ENCODE measurements at regions not wholly inside any gene's neighbourhood (a gene's known extent, or its start where the extent isn't known, plus 50 kb on each side); places are given as distances from the start of the nearest gene placed in this dataset.

DNA sequence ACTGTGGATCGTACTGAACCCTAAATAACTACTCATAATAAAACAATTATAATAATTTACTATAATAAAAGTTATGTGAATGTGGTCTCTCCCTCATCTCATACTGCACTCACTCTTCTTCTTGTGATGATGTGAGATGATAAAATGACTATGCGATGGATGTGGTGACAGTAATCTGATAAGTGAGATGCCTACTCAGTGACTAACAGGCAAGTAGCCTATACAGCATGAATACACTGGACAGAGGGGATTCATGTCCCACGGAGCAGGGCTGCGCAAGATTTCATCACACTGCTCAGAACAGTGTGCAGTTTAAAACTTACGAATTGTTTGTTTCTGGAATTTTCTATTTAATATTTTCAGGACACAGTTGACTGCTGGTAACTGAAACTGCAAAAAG is 304.0 kb downstream of the DUSP10 start:
- H3K4me1 Mint-ChIP-seq, result peaks cover 21% of the 10 kb centered on the region
- H3K27ac ChIP-seq (ENCODE audit: low read length in 2 of 2), result no peak overlapping the region
- DNase-seq, result no peak
- no peak for ATAC-seq (ENCODE audit: low read depth)
- no peak overlapping the region for H3K9ac ChIP-seq (ENCODE audit: low read length)
- POLR2A ChIA-PET, result no interaction called here
- H3K9me3 Mint-ChIP-seq (ENCODE audit: insufficient read depth), result no peaks in the 10 kb centered on the region
- CTCF ChIA-PET, result interaction anchor here (1.1 to 2.1 kb wide), 3 partner anchors 562 to 628 kb away, joined by 6 to 15 read pairs (median 8); no protein-coding TSS in a partner anchor
- intact Hi-C loops (cut with micrococcal nuclease), result no loop called here
- no peak overlapping the region for H3K4me2 ChIP-seq (replicated peaks; ENCODE audit: low read depth, low read length, poor library complexity, severe bottlenecking)
- peaks cover 11 to 13% of the 10 kb centered on the region in 2 donors for H3K4me1 ChIP-seq (ENCODE audit: control insufficient read depth in 2 of 2, insufficient read depth in 2 of 2, low read length in 2 of 2)
- no peak overlapping the region for H3K4me3 Mint-ChIP-seq
- no peaks in the 10 kb centered on the region for H4K20me1 ChIP-seq (ENCODE audit: control insufficient read depth, insufficient read depth, low read length, poor library complexity, severe bottlenecking)
- TF ChIP-seq, protein P1, sequence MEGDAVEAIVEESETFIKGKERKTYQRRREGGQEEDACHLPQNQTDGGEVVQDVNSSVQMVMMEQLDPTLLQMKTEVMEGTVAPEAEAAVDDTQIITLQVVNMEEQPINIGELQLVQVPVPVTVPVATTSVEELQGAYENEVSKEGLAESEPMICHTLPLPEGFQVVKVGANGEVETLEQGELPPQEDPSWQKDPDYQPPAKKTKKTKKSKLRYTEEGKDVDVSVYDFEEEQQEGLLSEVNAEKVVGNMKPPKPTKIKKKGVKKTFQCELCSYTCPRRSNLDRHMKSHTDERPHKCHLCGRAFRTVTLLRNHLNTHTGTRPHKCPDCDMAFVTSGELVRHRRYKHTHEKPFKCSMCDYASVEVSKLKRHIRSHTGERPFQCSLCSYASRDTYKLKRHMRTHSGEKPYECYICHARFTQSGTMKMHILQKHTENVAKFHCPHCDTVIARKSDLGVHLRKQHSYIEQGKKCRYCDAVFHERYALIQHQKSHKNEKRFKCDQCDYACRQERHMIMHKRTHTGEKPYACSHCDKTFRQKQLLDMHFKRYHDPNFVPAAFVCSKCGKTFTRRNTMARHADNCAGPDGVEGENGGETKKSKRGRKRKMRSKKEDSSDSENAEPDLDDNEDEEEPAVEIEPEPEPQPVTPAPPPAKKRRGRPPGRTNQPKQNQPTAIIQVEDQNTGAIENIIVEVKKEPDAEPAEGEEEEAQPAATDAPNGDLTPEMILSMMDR (IDR thresholded peaks at IDR 0.05), result no peak
- TF ChIP-seq EZH2 (IDR thresholded peaks at IDR 0.05; ENCODE audit: borderline replicate concordance, insufficient read depth, low read depth, low read length, poor library complexity, severe bottlenecking), result no peak
- peaks cover 10% of the 10 kb centered on the region for H3K27me3 Mint-ChIP-seq
- H3K4me3 ChIP-seq (ENCODE audit: control extremely low read depth in 1 of 5, extremely low read depth in 1 of 5, insufficient read depth in 1 of 5, low read depth in 2 of 5, low read length in 4 of 5), result no peak overlapping the region
- H3K27me3 ChIP-seq (replicated peaks in 1 of 4; ENCODE audit: control extremely low read depth in 1 of 4, control insufficient read depth in 3 of 4, insufficient read depth in 4 of 4, low read length in 3 of 4), result no peaks in the 10 kb centered on the region
- H2AFZ ChIP-seq (ENCODE audit: insufficient read depth, low read depth, low read length, poor library complexity, severe bottlenecking), result no peak overlapping the region
- H3K79me2 ChIP-seq (ENCODE audit: control insufficient read depth, insufficient read depth, low read length), result no peaks in the 10 kb centered on the region
- no peak overlapping the region for H3K27ac Mint-ChIP-seq
- H3K36me3 ChIP-seq (replicated peaks in 1 of 2; ENCODE audit: control extremely low read depth in 1 of 2, control insufficient read depth in 1 of 2, extremely low read depth in 1 of 2, insufficient read depth in 2 of 2, low read length in 1 of 2), result no peaks in the 10 kb centered on the region
- no peaks in the 10 kb centered on the region for H3K9me3 ChIP-seq (ENCODE audit: control extremely low read depth in 1 of 3, control insufficient read depth in 2 of 3, insufficient read depth in 1 of 3, low read length in 2 of 3)
- WGBS (ENCODE audit: insufficient coverage), result 100% methylated on average over 2 of the region's 5 CpGs

DNA sequence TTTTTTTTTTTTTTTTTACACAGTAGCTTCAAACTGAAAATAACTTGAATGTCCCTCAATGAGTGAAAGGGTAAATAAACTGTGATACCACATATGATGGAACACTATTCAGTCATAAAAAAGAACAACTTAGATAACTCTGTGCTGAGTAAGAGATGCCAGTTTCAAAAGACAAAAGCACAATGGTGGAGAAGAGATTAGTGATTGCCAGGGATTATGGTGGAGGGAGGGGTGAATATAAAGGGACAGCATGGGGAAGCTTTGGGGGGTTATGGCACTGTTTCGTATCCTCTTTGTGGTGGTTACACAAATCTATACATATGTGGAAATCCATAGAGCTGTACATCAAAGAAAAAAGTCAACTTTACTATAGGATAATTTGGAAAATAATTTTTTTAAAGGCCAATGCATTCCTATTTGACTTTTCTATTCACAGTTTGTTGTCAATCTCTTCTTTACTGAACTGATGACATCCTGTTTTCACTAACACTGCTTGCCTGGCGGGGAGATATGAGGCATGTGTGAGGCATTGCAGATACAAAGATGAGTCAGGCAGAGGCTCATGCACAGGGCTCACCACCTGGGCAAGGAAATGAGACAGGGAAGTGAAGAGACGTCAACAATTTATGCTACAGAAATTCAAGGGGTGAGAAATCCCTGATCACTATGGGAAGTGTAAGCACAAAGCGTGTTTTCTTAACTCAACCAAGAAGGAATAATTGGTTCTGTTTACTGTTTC is 302.7 kb downstream of the DUSP10 start:
- peak overlapping the region; percentile 66 for H3K27ac Mint-ChIP-seq
- intact Hi-C loops (cut with micrococcal nuclease), result no loop called here
- H2AFZ ChIP-seq (ENCODE audit: insufficient read depth, low read depth, low read length, poor library complexity, severe bottlenecking), result no peak overlapping the region
- H3K79me2 ChIP-seq (ENCODE audit: control insufficient read depth, insufficient read depth, low read length), result no peaks in the 10 kb centered on the region
- no peaks in the 10 kb centered on the region for H3K9me3 ChIP-seq (ENCODE audit: control extremely low read depth in 1 of 3, control insufficient read depth in 2 of 3, insufficient read depth in 1 of 3, low read length in 2 of 3)
- H3K4me1 ChIP-seq (ENCODE audit: control insufficient read depth in 2 of 2, insufficient read depth in 2 of 2, low read length in 2 of 2), result peaks cover 11 to 13% of the 10 kb centered on the region in 2 donors
- ChIA-PET CTCF (interaction anchor here (0.6 to 2.1 kb wide), 5 partner anchors 560 to 1433 kb away, joined by 3 to 15 read pairs (median 6); partner anchors contain the start of gene HLX), POLR2A (no interaction called here)
- H3K27ac ChIP-seq (ENCODE audit: low read length in 2 of 2), result no peak overlapping the region
- peaks cover 21% of the 10 kb centered on the region for H3K4me1 Mint-ChIP-seq
- H3K9ac ChIP-seq (ENCODE audit: low read length), result no peak overlapping the region
- ATAC-seq (ENCODE audit: low read depth) (peak; percentile 79), DNase-seq (peak; percentile 20)
- H3K36me3 ChIP-seq (replicated peaks in 1 of 2; ENCODE audit: control extremely low read depth in 1 of 2, control insufficient read depth in 1 of 2, extremely low read depth in 1 of 2, insufficient read depth in 2 of 2, low read length in 1 of 2), result no peaks in the 10 kb centered on the region
- no peak overlapping the region for H3K4me2 ChIP-seq (replicated peaks; ENCODE audit: low read depth, low read length, poor library complexity, severe bottlenecking)
- H3K27me3 Mint-ChIP-seq, result peaks cover 14% of the 10 kb centered on the region
- TF ChIP-seq, protein P1 (IDR thresholded peaks at IDR 0.05), result no peak
- TF ChIP-seq EZH2 (IDR thresholded peaks at IDR 0.05; ENCODE audit: borderline replicate concordance, insufficient read depth, low read depth, low read length, poor library complexity, severe bottlenecking), result no peak
- WGBS (ENCODE audit: insufficient coverage), result no CpG with 5 or more reads among the region's 4 CpGs
- H4K20me1 ChIP-seq (ENCODE audit: control insufficient read depth, insufficient read depth, low read length, poor library complexity, severe bottlenecking), result no peaks in the 10 kb centered on the region
- H3K9me3 Mint-ChIP-seq (ENCODE audit: insufficient read depth), result no peaks in the 10 kb centered on the region
- H3K4me3 Mint-ChIP-seq, result peak overlapping the region; percentile 50
- no peaks in the 10 kb centered on the region for H3K27me3 ChIP-seq (replicated peaks in 1 of 4; ENCODE audit: control extremely low read depth in 1 of 4, control insufficient read depth in 3 of 4, insufficient read depth in 4 of 4, low read length in 3 of 4)
- no peak overlapping the region for H3K4me3 ChIP-seq (ENCODE audit: control extremely low read depth in 1 of 5, extremely low read depth in 1 of 5, insufficient read depth in 1 of 5, low read depth in 2 of 5, low read length in 4 of 5)

All from B cell (primary cell).